MCF 10A (cell line): ENCODE measurements at regions not wholly inside any gene's neighbourhood (a gene's known extent, or its start where the extent isn't known, plus 50 kb on each side); places are given as distances from the start of the nearest gene placed in this dataset.

Source experiments
- BruUV-seq: library from RNA; stranded (reverse); fragments of 400-500 nt; replicated peaks from 2 replicates; lab custom pipeline; 2021; lab: Mats Ljungman, UMichigan
- CTCF ChIA-PET: fragments of 300-600 bp; sonication (Branson Sonifier 250); formaldehyde crosslinking; extraction: SDS; loops from one replicate; lab custom pipeline; 2021; ENCODE audit warnings: antibody characterized with exemption, inconsistent platforms; lab: Yijun Ruan, JAX
- POLR2A ChIA-PET: fragments of 300-600, 350-650 bp; sonication (Branson Sonifier 250); formaldehyde crosslinking; extraction: SDS; loops from one replicate; lab custom pipeline; 2020; ENCODE audit warnings: antibody characterized with exemption, inconsistent platforms; lab: Yijun Ruan, JAX
- DNase-seq: peaks from one replicate; pipeline ENCODE4 v3.0.0-alpha.2; 2018; ENCODE audit not compliant: unreplicated experiment
- H3K27ac Mint-ChIP-seq: one replicate; pipeline ENCODE4 v1.8.0; 2022; ENCODE audit warnings: mild to moderate bottlenecking, low read depth, mixed read lengths; ENCODE audit not compliant: unreplicated experiment
- H3K27me3 Mint-ChIP-seq: one replicate; pipeline ENCODE4 v1.8.0; 2022; ENCODE audit warnings: mixed read lengths; ENCODE audit not compliant: insufficient read depth, unreplicated experiment
- H3K36me3 Mint-ChIP-seq: one replicate; pipeline ENCODE4 v1.8.0; 2022; ENCODE audit warnings: mild to moderate bottlenecking, moderate library complexity, mixed read lengths; ENCODE audit not compliant: insufficient read depth, unreplicated experiment
- H3K4me1 Mint-ChIP-seq: one replicate; pipeline ENCODE4 v1.8.0; 2022; ENCODE audit warnings: mixed read lengths; ENCODE audit not compliant: insufficient read depth, unreplicated experiment
- H3K4me3 Mint-ChIP-seq: one replicate; pipeline ENCODE4 v1.8.0; 2022; ENCODE audit warnings: mild to moderate bottlenecking, moderate library complexity, mixed read lengths; ENCODE audit not compliant: unreplicated experiment
- H3K9me3 Mint-ChIP-seq: one replicate; pipeline ENCODE4 v1.8.0; 2022; ENCODE audit warnings: mixed read lengths; ENCODE audit not compliant: unreplicated experiment
- CTCF ChIP-seq: fragments of 200-600 bp; IDR thresholded peaks from one replicate; pipeline ENCODE4 v1.8.0; 2022; ENCODE audit warnings: antibody characterized with exemption, mild to moderate bottlenecking; ENCODE audit not compliant: unreplicated experiment
- intact Hi-C: fragments of 100-400 bp; cut with micrococcal nuclease; formaldehyde crosslinking; loops from 2 replicates; pipeline ENCODE4 v1.14.1; 2022

- no peak for DNase-seq
- no TSS peak for BruUV-seq
- Mint-ChIP-seq H3K36me3 (peaks cover 4% of the 10 kb centered on the region), H3K27ac (no peak overlapping the region), H3K4me1 (no peaks in the 10 kb centered on the region), H3K9me3 (peaks cover 54% of the 10 kb centered on the region), H3K27me3 (no peaks in the 10 kb centered on the region), H3K4me3 (no peak overlapping the region)
- ChIA-PET POLR2A (no interaction called here), CTCF (interaction anchor here (0.8 kb wide), 1 partner anchor 181 kb away, joined by 3 read pairs; no protein-coding TSS in a partner anchor)
- intact Hi-C loops = no loop called here
- TF ChIP-seq CTCF = no peak
Measured at GRCh38 chr10:131500892-131501291, 189.4 kb upstream of the TCERG1L start.

- no peak overlapping the region for H3K4me3 Mint-ChIP-seq
Measured at GRCh38 chr10:131503992-131504391, 192.5 kb upstream of the TCERG1L start.

GRCh38 chr10:131511391-131511790, 199.9 kb upstream of the TCERG1L start:
- no TSS peak for BruUV-seq
- H3K4me3 Mint-ChIP-seq = no peak overlapping the region
- intact Hi-C loops = no loop called here
- no peak for DNase-seq
- H3K4me1 Mint-ChIP-seq = no peaks in the 10 kb centered on the region
- ChIA-PET CTCF (no interaction called here), POLR2A (no interaction called here)
- H3K27ac Mint-ChIP-seq = no peak overlapping the region
- H3K36me3 Mint-ChIP-seq = no peaks in the 10 kb centered on the region
- H3K9me3 Mint-ChIP-seq = peaks cover 24% of the 10 kb centered on the region
- no peak for TF ChIP-seq CTCF
- H3K27me3 Mint-ChIP-seq = no peaks in the 10 kb centered on the region

More at GRCh38 chr10:131503992-131504391, 192.5 kb upstream of the TCERG1L start:
- BruUV-seq = no TSS peak
- H3K27ac Mint-ChIP-seq = no peak overlapping the region
- H3K36me3 Mint-ChIP-seq = peaks cover 4% of the 10 kb centered on the region
- no peak for TF ChIP-seq CTCF
- peaks cover 45% of the 10 kb centered on the region for H3K9me3 Mint-ChIP-seq
- CTCF ChIA-PET = no interaction called here
- DNase-seq = no peak
- intact Hi-C loops = no loop called here
- no peaks in the 10 kb centered on the region for H3K4me1 Mint-ChIP-seq
- H3K27me3 Mint-ChIP-seq = no peaks in the 10 kb centered on the region
- POLR2A ChIA-PET = no interaction called here

- no TSS peak for BruUV-seq
- no peaks in the 10 kb centered on the region for H3K4me1 Mint-ChIP-seq
- H3K27me3 Mint-ChIP-seq = no peaks in the 10 kb centered on the region
- POLR2A ChIA-PET = no interaction called here
- CTCF ChIA-PET = interaction anchor here (0.6 kb wide), 1 partner anchor 1264 kb away, joined by 5 read pairs; no protein-coding TSS in a partner anchor
- no peak for TF ChIP-seq CTCF
- no peak for DNase-seq
- H3K27ac Mint-ChIP-seq = no peak overlapping the region
- no peak overlapping the region for H3K4me3 Mint-ChIP-seq
- peaks cover 6% of the 10 kb centered on the region for H3K36me3 Mint-ChIP-seq
- H3K9me3 Mint-ChIP-seq = peaks cover 27% of the 10 kb centered on the region
- intact Hi-C loops = no loop called here
Measured at GRCh38 chr10:131512852-131513251, 201.3 kb upstream of the TCERG1L start.
